ENCODE measurements at regions not wholly inside any gene's neighbourhood (a gene's known extent, or its start where the extent isn't known, plus 50 kb on each side); places are given as distances from the start of the nearest gene placed in this dataset.

DNA sequence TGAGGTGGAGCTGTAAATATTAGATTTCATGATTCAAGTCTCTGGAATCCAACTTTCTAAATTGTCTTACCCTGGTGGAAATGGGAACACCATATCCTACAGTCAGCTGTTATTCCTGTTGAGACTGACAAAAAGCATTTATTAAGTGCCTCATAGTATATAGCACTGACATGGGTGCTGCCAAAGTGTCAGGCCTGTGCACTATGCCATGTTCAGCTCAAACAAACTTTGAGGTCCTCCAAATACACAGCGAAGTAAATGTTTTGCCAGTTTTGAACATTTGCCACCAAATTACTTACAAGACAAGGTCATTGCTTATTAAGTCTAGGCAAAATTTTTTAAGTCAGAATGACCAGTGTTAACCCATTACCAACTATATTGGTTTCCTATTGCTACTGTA is 162.9 kb upstream of the SLC25A13 start:
- no peak for DNase-seq (ENCODE audit: low read depth)

DNA sequence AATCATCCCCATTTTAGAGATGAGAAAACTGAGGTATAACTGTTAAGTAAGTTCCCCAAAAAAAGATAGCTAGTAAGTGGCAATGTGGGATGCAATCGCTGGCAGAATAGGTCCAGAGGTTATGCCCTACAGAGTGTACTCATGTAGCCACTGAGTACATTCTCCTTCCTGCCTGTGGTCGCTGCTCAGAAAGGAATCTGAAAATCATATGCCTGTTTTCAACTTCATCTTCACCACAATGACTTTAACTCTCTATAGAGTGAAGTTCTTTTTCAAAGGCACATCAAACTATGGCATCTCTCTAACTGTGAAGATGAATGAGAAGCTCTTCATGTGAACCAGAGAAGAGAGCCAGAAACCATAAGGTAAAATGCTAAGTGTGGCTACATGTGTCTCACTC is 162.2 kb upstream of the SLC25A13 start:
- no peak for DNase-seq (ENCODE audit: low read depth)

DNA sequence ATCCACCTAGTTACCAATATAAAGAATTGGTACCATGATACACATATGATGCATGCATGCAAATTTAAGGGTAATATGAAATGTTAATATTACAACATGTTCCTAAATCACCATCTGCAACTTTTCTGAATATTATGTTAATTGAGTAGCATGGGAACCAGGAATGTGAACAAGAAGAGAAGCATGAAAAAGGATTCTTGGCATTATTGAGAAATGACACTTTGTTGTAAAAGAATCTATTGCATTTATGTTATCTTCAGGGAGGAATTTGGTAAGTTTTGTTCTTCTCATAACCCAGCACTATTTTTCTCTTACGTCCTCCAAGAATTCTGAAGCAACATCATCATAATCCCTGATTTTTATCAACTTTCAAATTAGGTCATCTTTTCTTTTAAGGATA is 159.9 kb upstream of the SLC25A13 start:
- no peak for DNase-seq (ENCODE audit: low read depth)

DNA sequence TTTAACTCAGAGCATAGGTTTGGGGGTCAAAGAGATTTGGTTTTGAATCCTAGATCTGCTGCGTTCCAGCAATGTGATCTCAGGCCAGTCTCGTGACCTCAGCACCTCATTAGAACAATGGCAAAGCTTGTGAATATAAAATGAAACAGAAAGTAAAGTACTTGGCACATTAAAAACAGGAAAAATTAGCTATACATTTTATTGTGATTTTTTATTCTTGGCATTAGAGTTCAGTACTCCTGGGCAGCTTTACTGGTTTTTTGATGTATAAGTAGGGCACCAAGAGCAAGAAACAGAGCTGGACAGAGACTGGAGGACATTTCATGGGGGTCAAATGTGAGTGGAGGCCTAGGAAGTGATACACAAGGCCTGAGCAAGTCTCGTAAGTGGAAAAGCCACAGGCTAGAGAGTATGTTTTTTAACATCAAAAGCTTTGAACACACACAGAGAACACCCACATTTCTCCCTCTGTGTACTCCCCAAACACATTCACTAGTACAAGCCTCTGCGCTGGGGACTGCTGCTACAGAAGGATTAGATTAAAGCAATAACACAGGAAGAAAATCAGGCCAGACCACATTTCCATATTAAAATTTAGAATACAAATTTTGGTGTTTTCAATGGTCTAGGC is 157.2 kb upstream of the SLC25A13 start:
- DNase-seq (ENCODE audit: low read depth), result no peak

DNA sequence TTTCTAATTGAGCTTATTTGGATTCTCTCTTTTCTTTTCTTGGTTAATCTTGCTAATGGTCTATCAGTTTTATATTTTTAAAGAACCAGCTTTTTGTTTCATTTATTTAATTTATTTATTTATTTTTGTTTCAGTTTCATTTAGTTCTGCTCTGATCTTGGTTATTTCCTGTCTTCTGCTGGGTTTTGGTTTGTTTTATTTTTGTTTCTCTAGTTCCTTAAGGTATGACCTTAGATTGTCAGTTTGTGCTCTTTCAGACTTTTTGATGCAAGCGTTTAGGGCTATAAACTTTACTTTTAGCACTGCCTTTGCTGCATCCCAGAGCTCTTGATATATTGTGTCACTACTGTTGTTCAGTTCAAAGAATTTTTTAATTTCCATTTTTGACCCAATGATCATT is 149.7 kb upstream of the SLC25A13 start:
- DNase-seq (ENCODE audit: low read depth), result no peak

DNA sequence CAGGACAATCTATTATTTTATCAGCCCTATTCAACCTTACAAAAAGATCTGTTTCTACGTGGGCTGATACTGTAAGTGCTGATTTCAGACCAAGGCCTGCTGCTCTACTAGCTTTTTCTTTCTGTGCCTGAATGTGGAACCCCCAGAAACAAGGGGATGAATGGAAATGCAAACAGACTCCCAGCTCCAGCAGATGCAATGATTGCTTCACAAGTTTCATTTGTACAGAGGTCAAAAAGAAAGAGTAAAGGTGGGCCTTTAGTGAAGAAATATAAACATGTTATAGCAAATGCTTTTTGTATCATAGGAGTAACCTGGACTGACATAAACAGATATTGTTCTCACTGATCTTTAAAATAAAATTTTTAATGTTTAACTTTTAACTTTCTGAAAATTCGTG is 130.2 kb upstream of the SLC25A13 start:
- no peak for DNase-seq (ENCODE audit: low read depth)

DNA sequence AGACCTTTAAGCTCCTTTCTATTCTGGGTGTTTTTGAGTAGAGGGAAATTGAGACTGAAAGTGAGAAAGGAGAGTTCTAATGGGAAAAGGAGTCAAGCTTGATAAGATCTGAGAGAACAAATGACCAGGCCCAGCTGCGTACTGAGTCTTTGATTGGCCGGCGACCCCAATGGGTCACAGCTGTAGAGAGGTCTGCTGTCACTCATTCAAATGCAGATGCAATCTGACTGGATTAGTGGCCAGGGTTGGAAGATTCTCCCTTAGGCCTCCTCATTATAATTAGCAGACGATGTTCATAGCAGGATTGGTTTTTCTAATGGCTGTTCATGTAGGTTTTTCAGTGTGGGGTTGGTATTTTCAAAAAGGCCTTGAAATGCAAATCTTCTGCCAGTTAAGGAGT is 127.2 kb upstream of the SLC25A13 start:
- no peak for DNase-seq (ENCODE audit: low read depth)

DNA sequence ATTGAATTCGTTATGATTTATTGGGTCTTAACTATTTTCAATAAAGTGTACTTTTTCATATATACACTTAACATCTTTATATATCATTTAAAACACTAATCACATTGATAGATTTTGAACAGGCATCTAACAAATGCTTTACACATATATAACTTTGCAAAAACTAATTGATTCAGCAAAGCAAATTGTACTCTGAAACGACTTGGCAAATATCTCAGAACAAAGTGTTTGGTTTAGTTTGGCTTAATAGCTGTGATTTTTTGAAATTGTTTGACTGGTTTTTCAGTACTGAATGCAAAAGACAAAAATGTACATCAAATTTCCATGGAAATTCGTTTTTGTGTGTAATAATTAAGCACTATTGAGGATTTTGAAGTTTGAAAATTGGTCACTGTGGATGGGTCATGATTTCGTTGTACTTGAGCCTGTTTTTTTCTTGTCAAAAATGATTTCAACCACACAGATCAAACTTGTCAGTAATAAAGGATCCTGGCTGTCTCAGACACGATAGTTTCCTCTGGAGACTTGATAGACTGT is 125.3 kb upstream of the SLC25A13 start:
- no peak for DNase-seq (ENCODE audit: low read depth)

DNA sequence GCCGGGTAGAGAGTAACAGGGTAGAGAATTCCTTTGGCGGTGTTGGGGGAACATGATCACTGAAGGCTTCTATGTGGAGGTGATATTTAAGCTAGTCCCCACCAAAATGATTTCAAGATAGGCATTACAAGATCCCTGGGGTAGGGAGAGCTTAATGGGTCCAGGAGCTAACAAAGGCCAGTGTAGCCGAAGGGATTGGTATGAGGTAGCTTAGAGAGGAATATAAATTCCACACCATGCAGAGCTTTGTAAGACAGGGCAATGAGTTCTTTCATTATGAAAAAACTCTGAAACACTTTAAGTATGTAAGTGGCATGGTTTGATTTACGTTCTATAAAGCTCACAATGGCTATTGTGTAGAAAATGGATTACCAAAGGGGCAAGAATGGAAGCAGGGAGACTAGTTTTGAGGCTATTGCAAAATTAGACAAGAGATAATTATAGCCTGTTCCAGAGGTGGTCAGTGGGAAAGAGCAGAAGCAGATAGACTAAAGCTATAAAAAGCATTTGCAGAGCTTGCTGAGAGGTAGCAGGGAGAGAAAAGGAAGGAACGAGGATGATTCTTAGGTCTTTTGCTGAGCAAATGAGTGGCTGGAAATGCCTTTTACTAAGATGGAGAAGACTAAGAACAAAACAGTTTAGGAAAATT is 119.7 kb upstream of the SLC25A13 start:
- DNase-seq (ENCODE audit: low read depth), result no peak

DNA sequence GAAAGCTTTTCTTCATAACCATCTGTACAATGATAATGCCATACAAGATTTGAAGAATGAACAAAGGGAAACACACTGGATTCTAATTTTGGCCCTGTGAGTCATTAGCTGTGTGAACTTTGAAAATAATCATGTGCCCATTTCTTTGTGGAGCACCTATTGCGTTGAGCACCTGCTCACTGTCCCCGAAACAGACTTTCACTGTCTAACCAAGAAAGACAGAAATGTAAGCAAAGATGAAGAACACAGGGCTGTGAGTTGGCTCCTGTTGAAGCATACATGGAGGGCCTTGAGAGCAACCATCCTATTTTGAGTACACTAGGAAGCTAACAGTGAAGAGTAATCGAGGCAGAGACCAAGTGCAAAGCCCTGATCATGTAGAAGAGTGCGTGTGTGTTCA is 118.4 kb upstream of the SLC25A13 start:
- no peak for DNase-seq (ENCODE audit: low read depth)

DNA sequence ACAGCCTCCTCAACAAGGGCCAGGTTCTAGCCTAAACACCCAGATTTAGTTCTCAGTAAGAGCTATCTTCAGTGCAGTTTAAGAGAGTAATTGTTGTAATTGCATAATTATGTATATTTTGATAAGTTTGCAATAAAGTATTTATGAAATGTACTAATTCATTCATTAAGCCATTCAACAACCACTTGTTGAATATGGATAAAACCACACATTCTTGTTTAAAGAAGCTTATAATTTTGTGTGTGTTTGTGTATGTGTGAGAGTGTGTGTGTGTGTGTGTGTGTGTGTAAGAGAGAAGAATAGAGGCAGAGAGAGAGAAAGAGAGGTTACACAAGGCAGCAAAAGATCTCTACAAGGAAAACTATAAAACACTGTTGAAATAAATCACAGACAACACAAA is 115.0 kb upstream of the SLC25A13 start:
- no peak for DNase-seq (ENCODE audit: low read depth)

DNA sequence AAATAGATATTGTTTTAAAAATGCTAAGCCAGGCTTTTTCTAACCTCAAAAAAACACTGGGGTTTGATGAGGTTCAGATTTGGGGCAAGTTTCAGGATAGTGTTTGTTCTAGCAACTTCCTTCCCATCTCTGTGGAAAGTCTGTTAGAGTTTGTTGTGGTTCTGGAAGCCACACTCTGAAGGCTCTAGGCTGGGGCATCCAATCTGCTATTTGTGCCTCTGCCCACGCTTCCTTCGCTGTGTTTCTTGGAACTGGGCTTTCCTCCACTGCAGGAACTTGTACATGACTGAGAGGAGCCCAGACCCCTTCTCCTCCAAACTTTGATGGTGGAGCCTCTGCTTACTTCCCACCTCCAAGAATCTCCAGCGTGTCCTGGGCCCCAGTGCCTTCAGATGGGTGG is 108.5 kb upstream of the SLC25A13 start:
- no peak for DNase-seq (ENCODE audit: low read depth)

DNA sequence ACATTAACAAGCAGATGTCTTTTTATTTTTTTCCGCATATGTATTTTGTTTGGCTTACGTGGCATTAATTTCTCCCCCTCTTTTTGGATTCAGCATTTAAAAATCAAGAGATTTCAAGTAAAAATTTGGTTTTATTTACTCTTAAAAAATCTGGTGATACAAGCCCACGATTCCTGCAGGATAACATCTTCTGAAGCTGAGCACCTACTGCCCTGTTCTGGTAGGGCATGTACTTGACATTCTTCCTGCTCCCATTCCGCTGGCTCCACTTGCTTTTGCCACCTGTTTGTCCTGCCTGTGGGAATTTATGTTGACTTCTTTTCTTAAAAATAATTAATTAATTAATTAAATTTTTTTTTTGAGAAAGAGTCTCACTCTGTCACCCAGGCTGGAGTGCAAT is 105.2 kb upstream of the SLC25A13 start:
- no peak for DNase-seq (ENCODE audit: low read depth)

DNA sequence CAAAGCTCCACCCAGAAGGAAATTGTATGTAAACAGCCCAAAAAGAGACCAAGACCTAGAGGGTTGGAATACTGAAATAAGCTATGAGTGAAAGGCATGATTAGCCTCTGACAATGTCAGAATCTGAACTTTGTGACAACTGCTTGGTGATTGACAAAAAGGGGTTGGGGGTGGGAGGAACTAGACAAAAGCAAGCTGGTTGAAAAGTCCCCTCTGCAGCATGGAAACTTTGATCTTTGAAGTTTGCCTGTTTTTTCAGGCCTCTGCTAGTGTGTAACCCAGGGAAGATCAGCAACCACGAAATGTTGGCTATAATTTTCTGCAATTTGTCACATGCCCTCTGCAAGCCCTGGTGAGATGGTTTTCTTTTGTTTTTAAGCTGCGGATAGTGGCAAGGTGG is 104.8 kb upstream of the SLC25A13 start:
- DNase-seq (ENCODE audit: low read depth), result no peak

DNA sequence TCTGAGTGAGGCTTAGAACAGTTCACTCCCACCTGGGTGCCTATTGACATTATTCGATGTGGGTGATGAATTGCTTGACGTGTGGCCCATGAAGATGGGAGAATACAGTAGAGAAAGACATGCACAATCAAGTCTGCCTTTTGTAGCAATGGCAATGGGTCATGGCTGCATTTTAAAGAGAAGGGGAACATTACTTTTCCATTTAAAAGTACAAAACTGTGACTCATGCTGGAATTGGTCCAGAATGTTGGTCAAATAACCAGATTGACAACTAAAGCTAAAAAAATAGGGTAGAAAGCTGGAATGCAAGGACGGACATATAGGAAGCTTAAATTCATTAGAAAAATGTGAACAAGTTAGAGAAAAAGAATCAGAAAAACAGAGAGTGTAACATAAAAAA is 104.1 kb upstream of the SLC25A13 start:
- DNase-seq (ENCODE audit: low read depth), result peak; percentile 73

DNA sequence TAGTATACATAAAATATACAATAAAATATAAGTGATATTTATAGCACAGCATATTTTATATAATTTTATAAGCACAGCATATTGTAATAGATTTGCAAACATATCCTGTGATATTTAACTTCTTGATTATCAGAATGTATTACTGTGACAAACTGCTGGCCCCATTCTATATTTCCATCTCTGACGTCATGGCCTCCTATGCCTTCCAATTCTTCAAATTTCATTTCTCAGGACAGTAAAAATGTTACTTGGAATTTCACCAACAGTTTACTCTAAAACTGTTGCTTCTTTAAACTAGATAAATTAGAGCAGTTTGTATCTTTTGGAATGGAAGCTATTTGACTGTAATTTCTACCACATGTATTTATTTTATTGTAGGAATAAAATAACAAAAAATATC is 102.5 kb upstream of the SLC25A13 start:
- DNase-seq (ENCODE audit: low read depth), result no peak

DNA sequence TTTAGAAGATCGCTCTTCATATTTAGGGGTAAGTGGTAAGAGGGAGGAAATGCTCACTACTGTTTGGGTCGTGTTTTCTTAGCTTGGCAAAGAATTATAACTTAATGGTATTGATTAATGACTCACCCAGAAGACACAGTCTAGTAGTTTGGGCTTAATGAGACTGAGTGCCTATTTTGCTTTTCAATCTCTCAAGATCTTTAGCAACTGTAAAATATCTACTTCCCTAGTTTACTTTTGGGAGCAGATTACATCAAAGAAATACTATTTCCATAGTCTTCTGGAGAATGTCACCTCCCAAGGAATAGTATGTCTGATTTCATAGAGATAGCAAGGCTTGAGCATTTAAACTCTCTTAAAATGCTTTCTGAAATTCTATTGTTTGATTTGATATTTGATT is 100.5 kb upstream of the SLC25A13 start:
- no peak for DNase-seq (ENCODE audit: low read depth)

DNA sequence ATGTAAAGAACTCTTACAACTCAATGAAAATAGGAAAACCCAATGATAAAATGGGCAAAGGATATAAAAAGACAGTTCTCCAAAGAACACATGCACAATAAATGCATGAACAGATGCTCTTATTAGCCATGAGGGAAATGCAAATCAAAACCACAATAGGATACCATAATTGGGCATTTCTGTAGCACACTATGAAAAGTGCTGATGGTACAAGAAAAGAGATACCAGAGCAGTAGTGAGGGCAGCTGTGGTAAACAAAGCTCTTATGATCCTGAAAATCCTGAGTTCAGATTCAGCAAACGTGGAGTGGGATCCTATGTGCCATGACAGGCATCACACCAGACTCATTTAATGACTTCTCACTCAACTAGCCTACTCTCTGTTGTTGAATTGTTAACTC is 96.7 kb upstream of the SLC25A13 start:
- no peak for DNase-seq (ENCODE audit: low read depth)

DNA sequence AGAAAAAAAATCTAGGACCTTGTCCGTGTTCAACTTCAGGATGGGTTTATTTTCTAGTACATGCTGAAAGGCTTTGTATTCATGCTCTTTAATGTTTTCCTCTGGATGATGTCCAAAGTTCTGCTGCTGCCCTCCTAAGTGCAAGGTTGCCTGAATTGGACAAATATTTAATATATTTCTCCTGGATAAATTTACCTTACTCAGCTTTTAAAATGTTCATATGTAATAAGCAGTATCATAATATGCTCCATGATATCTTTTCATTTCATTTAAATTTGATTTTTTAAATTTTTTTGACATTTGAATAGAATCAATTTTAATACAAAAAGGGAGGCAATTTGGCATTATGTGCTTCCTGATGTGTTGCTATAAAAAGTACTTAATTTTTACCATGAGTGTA is 95.9 kb upstream of the SLC25A13 start:
- DNase-seq (ENCODE audit: low read depth), result no peak

DNA sequence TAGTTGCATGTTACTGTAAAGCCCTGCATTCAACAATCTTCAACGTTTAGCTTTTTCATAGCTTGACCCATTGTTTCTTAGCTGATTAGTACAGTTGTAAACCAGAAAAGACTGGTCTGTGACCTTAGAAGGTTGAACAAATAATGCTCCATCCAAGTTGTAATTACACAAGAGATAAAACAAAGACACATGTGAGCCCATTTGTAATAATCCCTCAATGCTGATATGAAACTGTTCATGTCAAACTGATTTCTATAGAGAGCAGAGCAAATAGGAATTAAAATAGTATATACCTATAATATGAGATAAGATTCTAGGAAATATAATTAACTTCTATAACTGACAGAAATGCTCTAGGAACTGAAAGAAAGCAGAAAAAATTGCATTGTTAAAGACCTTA is 94.7 kb upstream of the SLC25A13 start:
- DNase-seq (ENCODE audit: low read depth), result no peak

DNA sequence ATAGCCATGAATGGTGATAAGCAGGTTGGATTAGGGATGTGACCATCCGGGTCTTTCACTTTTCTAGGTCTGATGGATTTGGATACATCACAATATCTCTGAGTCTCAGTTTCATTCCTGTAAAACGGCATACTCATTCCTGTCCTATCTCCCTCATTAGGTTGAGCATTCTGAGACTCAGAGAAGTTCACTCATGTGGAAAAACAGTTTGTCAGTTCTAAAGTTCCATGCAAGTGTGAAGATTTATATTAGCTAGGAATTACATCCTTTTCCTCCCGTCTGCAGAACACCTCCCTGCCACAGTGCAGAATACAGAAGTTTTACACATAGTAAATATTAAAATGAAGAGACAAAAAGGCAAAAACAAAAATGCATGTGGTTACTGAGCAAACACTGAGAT is 94.2 kb upstream of the SLC25A13 start:
- DNase-seq (ENCODE audit: low read depth), result peak; percentile 29

DNA sequence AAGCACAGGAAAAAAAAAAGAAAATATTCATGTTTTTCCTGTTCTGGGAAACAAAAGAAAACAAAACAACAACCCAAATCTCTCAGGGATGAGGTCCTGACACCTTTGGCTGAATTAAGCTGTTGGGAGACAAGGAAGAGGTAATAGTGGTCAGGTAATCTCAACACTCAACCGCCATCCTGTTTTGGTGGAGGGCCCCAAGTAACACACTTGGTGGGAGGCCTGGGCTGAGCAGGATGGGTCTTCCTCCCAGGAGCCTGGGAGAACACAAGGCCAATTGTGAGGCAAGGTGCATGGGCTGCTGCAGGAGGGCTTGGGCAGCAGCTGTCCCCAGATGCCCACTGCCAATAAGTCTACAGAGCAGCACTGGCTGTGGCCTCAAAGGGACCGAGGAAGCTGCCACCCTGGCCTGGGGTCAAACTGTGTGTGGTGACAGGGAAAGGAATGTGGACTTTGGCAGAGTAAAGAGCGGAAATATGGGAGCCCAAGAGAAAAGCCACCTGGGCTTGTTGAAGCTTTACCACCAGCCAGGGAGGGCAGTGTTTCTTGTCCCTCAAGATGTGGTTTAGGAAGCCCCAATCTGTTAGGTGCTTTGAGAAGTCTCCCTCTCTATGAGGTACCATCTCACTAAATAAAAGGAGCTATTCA is 93.5 kb upstream of the SLC25A13 start:
- no peak for DNase-seq (ENCODE audit: low read depth)

DNA sequence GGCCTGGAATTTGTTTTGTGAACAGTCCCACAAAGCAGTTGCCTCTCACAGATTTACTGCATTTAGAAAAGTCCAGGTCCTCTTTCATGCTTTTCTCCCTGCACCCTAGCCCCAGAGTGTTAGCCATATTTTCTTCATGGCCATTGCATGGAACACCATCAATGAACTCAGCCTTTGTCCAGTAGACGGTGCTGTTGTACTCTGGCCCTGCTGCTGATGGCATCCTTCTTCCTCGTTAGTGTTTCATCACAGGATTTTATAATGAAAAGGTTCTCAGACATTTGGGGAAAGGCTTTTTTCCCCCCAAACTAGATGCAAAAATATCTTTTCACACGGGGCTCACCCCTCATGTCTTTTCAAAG is 93.0 kb upstream of the SLC25A13 start:
- peak; percentile 37 for DNase-seq (ENCODE audit: low read depth)
